ENCODE measurements at regions not wholly inside any gene's neighbourhood (a gene's known extent, or its start where the extent isn't known, plus 50 kb on each side); places are given as distances from the start of the nearest gene placed in this dataset.

- TF ChIP-seq, protein P1, sequence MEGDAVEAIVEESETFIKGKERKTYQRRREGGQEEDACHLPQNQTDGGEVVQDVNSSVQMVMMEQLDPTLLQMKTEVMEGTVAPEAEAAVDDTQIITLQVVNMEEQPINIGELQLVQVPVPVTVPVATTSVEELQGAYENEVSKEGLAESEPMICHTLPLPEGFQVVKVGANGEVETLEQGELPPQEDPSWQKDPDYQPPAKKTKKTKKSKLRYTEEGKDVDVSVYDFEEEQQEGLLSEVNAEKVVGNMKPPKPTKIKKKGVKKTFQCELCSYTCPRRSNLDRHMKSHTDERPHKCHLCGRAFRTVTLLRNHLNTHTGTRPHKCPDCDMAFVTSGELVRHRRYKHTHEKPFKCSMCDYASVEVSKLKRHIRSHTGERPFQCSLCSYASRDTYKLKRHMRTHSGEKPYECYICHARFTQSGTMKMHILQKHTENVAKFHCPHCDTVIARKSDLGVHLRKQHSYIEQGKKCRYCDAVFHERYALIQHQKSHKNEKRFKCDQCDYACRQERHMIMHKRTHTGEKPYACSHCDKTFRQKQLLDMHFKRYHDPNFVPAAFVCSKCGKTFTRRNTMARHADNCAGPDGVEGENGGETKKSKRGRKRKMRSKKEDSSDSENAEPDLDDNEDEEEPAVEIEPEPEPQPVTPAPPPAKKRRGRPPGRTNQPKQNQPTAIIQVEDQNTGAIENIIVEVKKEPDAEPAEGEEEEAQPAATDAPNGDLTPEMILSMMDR (IDR thresholded peaks at IDR 0.05; ENCODE audit: poor library complexity, severe bottlenecking): no peak
- no peak for DNase-seq (ENCODE audit: low spot score)
- Histone ChIP-seq H3K27me3 (ENCODE audit: insufficient read depth, poor library complexity, severe bottlenecking) (no peaks in the 10 kb centered on the region), H3K9me3 (ENCODE audit: severe bottlenecking) (no peaks in the 10 kb centered on the region), H3K27ac (ENCODE audit: poor library complexity, severe bottlenecking) (no peak overlapping the region), H3K4me3 (ENCODE audit: severe bottlenecking) (no peak overlapping the region), H3K4me1 (ENCODE audit: insufficient read depth, poor library complexity, severe bottlenecking) (no peaks in the 10 kb centered on the region), H3K36me3 (ENCODE audit: low read depth) (no peaks in the 10 kb centered on the region)
- ATAC-seq (ENCODE audit: low read depth): no peak
These were observed 310.8 kb upstream of the ADAMTSL1 start for GRCh38 chr9:18163146-18163545.

GRCh38 chr9:18167733-18168132, 306.2 kb upstream of the ADAMTSL1 start:
- TF ChIP-seq, protein P1 (IDR thresholded peaks at IDR 0.05; ENCODE audit: poor library complexity, severe bottlenecking): no peak
- H3K4me1 ChIP-seq (ENCODE audit: insufficient read depth, poor library complexity, severe bottlenecking): no peaks in the 10 kb centered on the region
- DNase-seq (ENCODE audit: low spot score): no peak
- H3K4me3 ChIP-seq (ENCODE audit: severe bottlenecking): no peak overlapping the region
- no peak for ATAC-seq (ENCODE audit: low read depth)
- H3K9me3 ChIP-seq (ENCODE audit: severe bottlenecking): no peaks in the 10 kb centered on the region
- H3K27ac ChIP-seq (ENCODE audit: poor library complexity, severe bottlenecking): no peak overlapping the region
- no peaks in the 10 kb centered on the region for H3K36me3 ChIP-seq (ENCODE audit: low read depth)
- H3K27me3 ChIP-seq (ENCODE audit: insufficient read depth, poor library complexity, severe bottlenecking): no peaks in the 10 kb centered on the region

DNA sequence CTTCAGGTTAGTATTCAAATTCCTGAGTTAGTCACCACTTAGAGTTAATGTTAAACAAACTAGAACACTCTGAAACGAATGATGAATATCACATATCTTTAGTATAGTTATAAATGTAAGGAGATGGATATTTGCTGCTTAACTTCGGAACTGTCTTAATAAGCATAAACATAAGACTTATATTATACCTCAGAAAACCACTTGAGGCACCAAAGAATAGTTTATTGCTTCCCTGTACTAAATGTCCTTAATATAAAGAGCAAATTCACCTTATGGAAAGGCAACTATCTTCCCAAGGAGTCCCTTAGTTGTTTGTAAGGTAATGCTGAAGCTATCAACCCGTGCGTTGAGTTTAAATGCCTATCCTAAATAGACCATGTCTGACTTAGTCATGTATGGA, 300.0 kb upstream of the ADAMTSL1 start:
- DNase-seq (ENCODE audit: low spot score): no peak
- TF ChIP-seq, protein P1 (IDR thresholded peaks at IDR 0.05; ENCODE audit: poor library complexity, severe bottlenecking): peak; percentile 8
- H3K27ac ChIP-seq (ENCODE audit: poor library complexity, severe bottlenecking): no peak overlapping the region
- H3K4me3 ChIP-seq (ENCODE audit: severe bottlenecking): no peak overlapping the region
- no peak for ATAC-seq (ENCODE audit: low read depth)
- H3K36me3 ChIP-seq (ENCODE audit: low read depth): no peaks in the 10 kb centered on the region
- H3K4me1 ChIP-seq (ENCODE audit: insufficient read depth, poor library complexity, severe bottlenecking): no peaks in the 10 kb centered on the region
- H3K9me3 ChIP-seq (ENCODE audit: severe bottlenecking): no peaks in the 10 kb centered on the region
- H3K27me3 ChIP-seq (ENCODE audit: insufficient read depth, poor library complexity, severe bottlenecking): no peaks in the 10 kb centered on the region

GRCh38 chr9:18182636-18183035, 291.3 kb upstream of the ADAMTSL1 start:
- no peak overlapping the region for H3K4me3 ChIP-seq (ENCODE audit: severe bottlenecking)
- H3K27ac ChIP-seq (ENCODE audit: poor library complexity, severe bottlenecking): no peak overlapping the region
- no peaks in the 10 kb centered on the region for H3K4me1 ChIP-seq (ENCODE audit: insufficient read depth, poor library complexity, severe bottlenecking)
- H3K36me3 ChIP-seq (ENCODE audit: low read depth): no peaks in the 10 kb centered on the region
- DNase-seq (ENCODE audit: low spot score) (no peak), ATAC-seq (ENCODE audit: low read depth) (no peak)
- TF ChIP-seq, protein P1 (IDR thresholded peaks at IDR 0.05; ENCODE audit: poor library complexity, severe bottlenecking): no peak
- H3K9me3 ChIP-seq (ENCODE audit: severe bottlenecking): no peaks in the 10 kb centered on the region
- no peaks in the 10 kb centered on the region for H3K27me3 ChIP-seq (ENCODE audit: insufficient read depth, poor library complexity, severe bottlenecking)

DNA sequence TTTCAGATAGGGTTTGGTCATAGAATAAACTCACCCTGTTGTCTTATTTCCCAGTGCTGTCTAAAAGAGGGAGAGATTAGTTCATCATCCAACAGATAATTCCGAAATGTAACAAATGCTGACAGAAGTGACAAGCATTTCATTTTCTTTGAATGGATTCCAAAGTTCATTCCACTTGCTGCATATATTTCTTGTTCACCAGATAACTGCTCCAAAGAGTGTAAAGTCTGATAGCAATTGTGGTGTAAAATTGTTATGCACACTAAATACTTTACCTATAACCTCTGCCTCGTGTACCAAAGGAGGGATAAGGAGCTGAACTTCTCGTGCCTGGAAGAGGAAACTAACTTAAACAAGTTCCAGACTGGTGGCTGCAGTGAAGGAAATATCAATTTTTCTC, 290.0 kb upstream of the ADAMTSL1 start:
- ATAC-seq (ENCODE audit: low read depth) (no peak), DNase-seq (ENCODE audit: low spot score) (no peak)
- no peak overlapping the region for H3K27ac ChIP-seq (ENCODE audit: poor library complexity, severe bottlenecking)
- H3K36me3 ChIP-seq (ENCODE audit: low read depth): no peaks in the 10 kb centered on the region
- no peaks in the 10 kb centered on the region for H3K4me1 ChIP-seq (ENCODE audit: insufficient read depth, poor library complexity, severe bottlenecking)
- TF ChIP-seq, protein P1 (IDR thresholded peaks at IDR 0.05; ENCODE audit: poor library complexity, severe bottlenecking): no peak
- no peak overlapping the region for H3K4me3 ChIP-seq (ENCODE audit: severe bottlenecking)
- no peaks in the 10 kb centered on the region for H3K27me3 ChIP-seq (ENCODE audit: insufficient read depth, poor library complexity, severe bottlenecking)
- no peaks in the 10 kb centered on the region for H3K9me3 ChIP-seq (ENCODE audit: severe bottlenecking)

All from RWPE2 (cell line).